Parathyroid adenoma (tissue), 2 donors: ENCODE measurements at regions not wholly inside any gene's neighbourhood (a gene's known extent, or its start where the extent isn't known, plus 50 kb on each side); places are given as distances from the start of the nearest gene placed in this dataset.

Source experiments
- H2AFZ ChIP-seq: fragments of 300-600 bp; sonication (generic); one replicate; pipeline ENCODE4 v1.7.0; 2017; ENCODE audit warnings: antibody characterized with exemption, mild to moderate bottlenecking
- H3K27ac ChIP-seq: fragments of 300-600 bp; sonication (generic); one replicate; pipeline ENCODE4 v1.7.0; 2017
- H3K27me3 ChIP-seq: fragments of 300-600 bp; sonication (generic); one replicate; pipeline ENCODE4 v1.7.0; 2017; ENCODE audit warnings: low read length; ENCODE audit not compliant: control insufficient read depth, insufficient read depth
- H3K36me3 ChIP-seq: fragments of 300-600 bp; sonication (generic); one replicate; pipeline ENCODE4 v1.7.0; 2017; ENCODE audit warnings: low read length; ENCODE audit not compliant: control insufficient read depth, insufficient read depth
- H3K4me1 ChIP-seq: fragments of 300-600 bp; sonication (generic); one replicate; pipeline ENCODE4 v1.7.0; 2017; ENCODE audit warnings: control low read depth
- H3K4me2 ChIP-seq: fragments of 300-600 bp; sonication (generic); one replicate; pipeline ENCODE4 v1.7.0; 2017; ENCODE audit warnings: low read length
- H3K4me3 ChIP-seq: fragments of 300-600 bp; sonication (generic); one replicate; pipeline ENCODE4 v1.7.0; 2017; ENCODE audit warnings: low read depth, low read length
- H3K79me2 ChIP-seq: fragments of 300-600 bp; sonication (generic); one replicate; pipeline ENCODE4 v1.7.0; 2017; ENCODE audit warnings: control low read depth
- H3K9ac ChIP-seq: fragments of 300-600 bp; sonication (generic); one replicate; pipeline ENCODE4 v1.7.0; 2017; ENCODE audit warnings: mild to moderate bottlenecking
- H3K9me3 ChIP-seq: fragments of 300-600 bp; sonication (generic); one replicate; pipeline ENCODE4 v1.7.0; 2017; ENCODE audit warnings: low read length; ENCODE audit not compliant: control insufficient read depth
- TF ChIP-seq, protein P1 (sequence below): fragments of 300-600 bp; sonication (generic); IDR thresholded peaks from one replicate; pipeline ENCODE4 v1.7.0; 2017; ENCODE audit warnings: antibody characterized with exemption, mild to moderate bottlenecking
- donor health status: primary hyperparathyroidism.

DNA sequence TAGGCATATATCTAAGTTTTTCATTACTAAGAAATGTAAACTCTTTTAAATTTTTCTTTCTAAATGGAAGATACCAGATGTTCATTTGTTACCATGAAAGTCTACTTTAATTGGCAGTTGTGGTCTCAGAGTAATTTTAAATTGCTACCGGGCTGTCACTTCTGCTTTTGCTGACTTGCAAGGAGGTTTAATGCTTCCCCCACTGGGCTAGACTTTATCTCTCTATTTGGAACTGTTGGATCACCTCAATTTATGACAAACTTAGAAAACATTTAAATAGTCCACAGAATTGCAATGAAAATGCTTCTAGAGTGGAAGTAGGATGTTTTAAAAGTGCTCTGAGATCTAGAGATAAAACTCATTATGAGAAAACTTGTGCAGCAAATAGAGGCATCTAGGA, 479.8 kb upstream of the GOT2 start:
- Histone ChIP-seq H3K4me2 (no peak overlapping the region), H3K27me3 (no peaks in the 10 kb centered on the region), H3K36me3 (no peaks in the 10 kb centered on the region), H3K9ac (no peak overlapping the region), H3K27ac (no peak overlapping the region), H3K79me2 (no peaks in the 10 kb centered on the region), H2AFZ (no peak overlapping the region), H3K9me3 (no peaks in the 10 kb centered on the region), H3K4me3 (no peak overlapping the region), H3K4me1 (no peaks in the 10 kb centered on the region)
- TF ChIP-seq, protein P1, sequence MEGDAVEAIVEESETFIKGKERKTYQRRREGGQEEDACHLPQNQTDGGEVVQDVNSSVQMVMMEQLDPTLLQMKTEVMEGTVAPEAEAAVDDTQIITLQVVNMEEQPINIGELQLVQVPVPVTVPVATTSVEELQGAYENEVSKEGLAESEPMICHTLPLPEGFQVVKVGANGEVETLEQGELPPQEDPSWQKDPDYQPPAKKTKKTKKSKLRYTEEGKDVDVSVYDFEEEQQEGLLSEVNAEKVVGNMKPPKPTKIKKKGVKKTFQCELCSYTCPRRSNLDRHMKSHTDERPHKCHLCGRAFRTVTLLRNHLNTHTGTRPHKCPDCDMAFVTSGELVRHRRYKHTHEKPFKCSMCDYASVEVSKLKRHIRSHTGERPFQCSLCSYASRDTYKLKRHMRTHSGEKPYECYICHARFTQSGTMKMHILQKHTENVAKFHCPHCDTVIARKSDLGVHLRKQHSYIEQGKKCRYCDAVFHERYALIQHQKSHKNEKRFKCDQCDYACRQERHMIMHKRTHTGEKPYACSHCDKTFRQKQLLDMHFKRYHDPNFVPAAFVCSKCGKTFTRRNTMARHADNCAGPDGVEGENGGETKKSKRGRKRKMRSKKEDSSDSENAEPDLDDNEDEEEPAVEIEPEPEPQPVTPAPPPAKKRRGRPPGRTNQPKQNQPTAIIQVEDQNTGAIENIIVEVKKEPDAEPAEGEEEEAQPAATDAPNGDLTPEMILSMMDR: no peak

DNA sequence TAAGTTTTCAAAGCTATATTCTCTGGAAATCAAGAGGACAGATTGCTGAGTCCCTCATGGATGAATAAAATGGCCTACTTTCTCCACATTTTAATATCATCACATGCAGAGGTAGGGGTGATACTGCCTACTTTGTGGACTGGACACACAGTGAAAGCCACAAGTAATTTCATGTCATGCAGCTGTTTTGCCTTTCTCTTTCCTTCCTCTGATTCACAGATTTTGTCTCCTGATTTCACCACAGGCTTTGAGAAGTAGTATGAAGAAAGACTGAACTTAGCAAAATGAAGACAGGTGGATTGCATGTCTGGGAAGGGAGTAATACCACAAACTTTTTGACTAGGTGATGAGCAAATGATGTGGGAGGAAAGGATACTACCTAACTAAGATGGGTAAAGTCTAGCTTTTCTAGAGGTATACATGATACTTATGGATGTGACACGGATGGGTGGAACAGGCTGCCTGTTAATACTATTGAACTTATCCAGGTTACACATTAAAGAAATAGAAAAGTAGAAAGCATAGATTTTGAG, 478.4 kb upstream of the GOT2 start:
- no peaks in the 10 kb centered on the region for H3K9me3 ChIP-seq
- H3K4me2 ChIP-seq: no peak overlapping the region
- H3K4me1 ChIP-seq: no peaks in the 10 kb centered on the region
- no peaks in the 10 kb centered on the region for H3K27me3 ChIP-seq
- no peak overlapping the region for H2AFZ ChIP-seq
- H3K79me2 ChIP-seq: no peaks in the 10 kb centered on the region
- no peaks in the 10 kb centered on the region for H3K36me3 ChIP-seq
- H3K27ac ChIP-seq: no peak overlapping the region
- no peak overlapping the region for H3K4me3 ChIP-seq
- no peak overlapping the region for H3K9ac ChIP-seq
- TF ChIP-seq, protein P1: no peak

DNA sequence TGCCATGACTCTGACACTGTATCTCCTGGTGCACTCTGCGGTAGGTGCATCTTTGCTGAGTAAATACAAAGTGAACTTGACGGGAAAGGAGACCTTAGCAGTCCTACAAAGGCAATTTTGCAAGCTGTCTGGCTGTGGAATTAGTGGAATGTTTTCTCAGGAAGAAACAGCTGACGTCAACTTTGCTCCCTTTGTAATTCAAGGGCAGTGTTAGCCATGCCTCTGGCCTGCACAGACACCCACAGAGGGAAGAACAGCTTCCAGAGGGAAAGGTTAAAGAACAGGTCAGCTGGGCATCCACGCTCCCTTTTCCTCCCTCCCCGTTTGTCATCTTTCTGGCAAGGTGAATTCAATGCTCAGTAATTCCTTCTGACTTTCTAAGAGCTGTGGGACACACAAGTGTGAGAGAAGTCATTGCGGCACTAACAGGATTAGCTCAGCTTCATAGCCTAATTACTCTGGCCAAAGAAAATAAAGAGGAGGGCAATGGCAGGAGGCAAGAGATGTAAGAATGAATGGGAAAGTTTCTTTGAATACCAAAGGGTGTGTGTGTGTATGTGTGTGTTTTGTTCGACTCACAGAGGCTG, 476.9 kb upstream of the GOT2 start:
- H3K9me3 ChIP-seq: no peaks in the 10 kb centered on the region
- TF ChIP-seq, protein P1: no peak
- no peaks in the 10 kb centered on the region for H3K4me1 ChIP-seq
- H3K4me3 ChIP-seq: no peak overlapping the region
- H3K27me3 ChIP-seq: no peaks in the 10 kb centered on the region
- no peak overlapping the region for H3K9ac ChIP-seq
- H3K4me2 ChIP-seq: no peak overlapping the region
- no peak overlapping the region for H3K27ac ChIP-seq
- H2AFZ ChIP-seq: peak overlapping the region; percentile 11
- no peaks in the 10 kb centered on the region for H3K79me2 ChIP-seq
- H3K36me3 ChIP-seq: no peaks in the 10 kb centered on the region

DNA sequence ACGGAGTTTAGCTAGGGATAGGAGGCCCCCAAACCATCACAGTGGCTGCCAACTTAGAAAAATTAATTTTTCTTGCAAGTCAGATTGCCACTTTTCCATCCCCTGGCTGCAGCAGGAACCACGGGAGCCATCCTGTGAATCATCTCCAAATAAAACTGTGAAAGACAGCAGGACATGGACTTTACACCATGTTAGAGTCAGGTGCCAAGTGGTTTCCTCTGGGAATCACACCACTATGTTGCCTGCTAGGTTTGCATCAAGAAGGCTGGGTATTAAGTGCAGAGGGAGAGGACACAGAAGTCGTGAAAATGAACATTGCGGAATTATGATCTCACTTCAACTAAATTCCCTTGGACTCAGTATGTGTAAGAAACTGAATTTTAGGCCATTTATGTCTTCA, 471.3 kb upstream of the GOT2 start:
- Histone ChIP-seq H3K79me2 (no peaks in the 10 kb centered on the region), H3K9ac (no peak overlapping the region), H3K27ac (no peak overlapping the region), H3K4me2 (no peak overlapping the region), H2AFZ (no peak overlapping the region), H3K36me3 (no peaks in the 10 kb centered on the region), H3K27me3 (no peaks in the 10 kb centered on the region), H3K4me3 (no peak overlapping the region), H3K4me1 (no peaks in the 10 kb centered on the region), H3K9me3 (no peaks in the 10 kb centered on the region)
- TF ChIP-seq, protein P1: no peak

DNA sequence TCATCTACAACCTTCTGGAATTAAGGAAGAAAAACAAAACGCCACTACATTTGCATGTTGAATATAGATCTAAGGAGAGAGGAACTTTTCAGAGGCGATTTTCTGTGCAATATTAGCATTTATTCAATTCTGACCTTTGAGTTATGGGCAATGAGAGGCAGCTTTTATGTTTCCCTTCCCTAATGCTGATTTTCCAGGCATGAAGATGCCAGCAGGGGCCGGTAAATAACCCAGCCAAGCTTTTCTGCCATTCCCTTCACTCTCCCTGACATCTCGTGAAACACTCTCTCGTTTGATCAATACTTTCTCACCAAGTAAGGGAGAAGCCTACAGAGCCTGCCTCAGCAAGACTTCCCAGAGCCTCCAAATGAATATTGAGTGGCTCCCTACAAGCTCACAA, 470.5 kb upstream of the GOT2 start:
- Histone ChIP-seq H2AFZ (no peak overlapping the region), H3K36me3 (no peaks in the 10 kb centered on the region), H3K27me3 (no peaks in the 10 kb centered on the region), H3K79me2 (no peaks in the 10 kb centered on the region), H3K9me3 (no peaks in the 10 kb centered on the region), H3K4me1 (no peaks in the 10 kb centered on the region), H3K4me2 (no peak overlapping the region), H3K9ac (no peak overlapping the region), H3K4me3 (no peak overlapping the region), H3K27ac (no peak overlapping the region)
- TF ChIP-seq, protein P1: no peak
